Inferior parietal cortex (tissue), 1 donor: ENCODE measurements at regions not wholly inside any gene's neighbourhood (a gene's known extent, or its start where the extent isn't known, plus 50 kb on each side); places are given as distances from the start of the nearest gene placed in this dataset.
"Not testable (repeated sequence)": the region's sequence is repeated elsewhere in the genome, so short reads cannot be mapped to it uniquely, and the experiment has no call there.

Experiments
- DNase-seq: peaks from one replicate; pipeline ENCODE4 v3.0.0-alpha.2; 2016; ENCODE audit errors: extremely low spot score

DNA sequence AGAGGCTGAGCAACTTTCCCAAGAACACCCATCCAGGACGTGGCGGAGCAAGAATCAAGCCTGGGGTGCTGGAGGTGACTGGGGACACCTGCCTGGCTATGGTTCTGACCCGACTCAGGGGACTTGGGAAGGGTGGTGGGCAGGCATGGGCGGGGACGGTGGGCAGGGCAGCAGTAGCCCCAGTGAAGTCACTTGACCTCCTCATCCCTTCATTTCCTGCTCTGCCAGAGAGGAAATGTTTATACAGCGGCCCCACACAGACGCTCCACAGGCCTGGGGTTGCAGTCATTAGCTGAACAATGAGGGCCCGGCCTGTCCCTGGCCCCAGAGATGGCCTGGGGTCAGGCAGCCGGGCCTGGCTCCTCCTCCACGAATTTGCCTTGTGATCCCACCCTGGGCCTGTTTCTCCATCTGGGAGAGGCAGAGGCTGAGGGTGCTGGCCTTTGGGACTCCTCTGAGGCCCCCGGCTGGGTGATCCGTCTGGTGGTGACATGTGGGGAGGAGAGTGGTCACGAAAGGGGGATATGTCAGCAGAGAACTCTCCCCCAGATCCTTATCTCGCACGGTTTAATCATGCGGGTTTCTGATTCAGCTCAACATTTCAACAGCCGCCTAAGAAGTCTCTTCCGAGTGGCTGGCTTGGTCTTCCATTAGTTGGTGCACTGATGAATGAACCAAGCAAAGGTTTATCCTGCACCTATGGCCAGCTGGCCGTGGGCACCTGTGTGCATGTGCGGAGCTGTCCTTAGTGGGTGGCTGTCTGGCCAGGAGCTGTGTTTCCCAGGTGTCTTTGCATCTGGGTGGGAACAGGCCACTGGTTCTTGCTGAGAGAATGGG, 175.9 kb downstream of the IRF8 start:
- DNase-seq, result no peak

GRCh38 chr16:86075488-86075785, 176.5 kb downstream of the IRF8 start:
- no peak for DNase-seq

GRCh38 chr16:86075839-86076440, 177.0 kb downstream of the IRF8 start:
- DNase-seq, result no peak

DNA sequence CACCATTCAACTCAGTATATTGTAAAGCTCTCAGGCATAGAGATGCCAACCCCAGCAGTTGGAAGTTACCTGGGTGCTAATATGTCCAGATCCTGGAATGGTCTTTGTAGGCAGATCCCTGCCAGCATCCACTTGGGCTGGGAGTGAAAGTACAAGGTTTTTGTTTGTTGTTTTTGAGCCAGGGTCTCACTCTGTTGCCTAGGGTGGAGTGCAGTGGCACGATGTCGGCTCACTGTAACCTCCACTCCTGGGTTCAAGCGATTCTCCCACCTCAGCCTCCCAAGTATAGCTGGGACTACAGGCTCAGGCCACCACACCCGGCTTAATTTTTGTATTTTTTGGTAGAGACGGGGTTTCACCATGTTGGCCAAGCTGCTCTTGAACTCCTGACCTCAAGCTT, 177.6 kb downstream of the IRF8 start:
- no peak for DNase-seq

DNA sequence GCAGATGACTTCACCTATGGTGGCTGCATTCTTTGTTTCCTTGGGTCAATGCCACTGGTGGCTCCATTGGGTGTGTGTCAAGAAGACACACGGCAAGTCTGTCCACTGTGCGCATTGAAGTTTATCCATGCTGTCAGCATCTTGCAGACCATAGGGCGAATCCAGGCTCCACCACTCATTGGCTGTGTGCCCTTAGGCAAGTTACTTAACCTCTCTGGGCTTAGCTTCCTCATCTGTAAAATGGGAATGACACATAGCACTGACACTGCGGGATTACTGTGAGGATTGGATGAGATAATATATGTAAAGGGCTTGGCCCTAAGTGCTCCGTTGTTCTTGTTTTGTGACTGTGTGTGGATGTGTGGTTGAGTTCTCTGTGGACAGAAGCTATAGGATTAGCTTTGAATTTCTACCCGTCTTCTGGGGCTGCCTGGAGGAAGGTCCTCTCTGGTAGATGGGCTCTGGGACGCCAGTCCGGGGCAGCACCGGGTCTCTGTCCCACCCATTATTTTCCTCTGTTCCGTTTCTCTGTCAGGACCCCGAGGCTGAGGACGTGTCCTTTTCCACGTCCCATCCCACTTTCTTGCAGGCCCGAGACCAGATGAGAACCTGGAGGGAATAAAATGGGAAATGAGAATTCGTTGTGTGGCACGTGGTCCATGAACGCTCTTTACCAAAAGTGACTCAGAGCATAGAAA, 178.4 kb downstream of the IRF8 start:
- no peak for DNase-seq

DNA sequence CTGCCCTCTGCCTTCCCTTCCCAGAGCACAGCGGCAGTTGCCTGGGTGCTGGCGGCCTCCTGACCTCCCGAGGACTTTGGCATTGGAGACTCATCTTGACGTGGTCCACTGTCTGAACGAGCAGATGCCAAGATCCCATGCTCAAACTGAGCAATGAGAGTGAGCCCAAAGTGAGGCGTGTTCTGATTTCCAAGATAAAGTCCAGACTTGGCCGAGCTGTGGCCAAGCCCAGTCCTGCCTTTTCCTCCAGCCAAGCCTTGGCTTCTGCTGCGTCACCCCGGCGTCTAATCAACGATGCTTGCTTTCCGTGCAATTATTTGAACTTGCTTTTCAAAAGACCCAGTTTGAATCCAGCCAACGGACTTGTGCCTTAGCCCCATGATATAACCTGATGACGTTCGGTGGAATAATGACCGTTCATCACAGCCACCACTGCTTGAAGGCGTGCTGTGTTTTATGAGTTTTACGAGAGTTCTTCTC, 179.2 kb downstream of the IRF8 start:
- no peak for DNase-seq

DNA sequence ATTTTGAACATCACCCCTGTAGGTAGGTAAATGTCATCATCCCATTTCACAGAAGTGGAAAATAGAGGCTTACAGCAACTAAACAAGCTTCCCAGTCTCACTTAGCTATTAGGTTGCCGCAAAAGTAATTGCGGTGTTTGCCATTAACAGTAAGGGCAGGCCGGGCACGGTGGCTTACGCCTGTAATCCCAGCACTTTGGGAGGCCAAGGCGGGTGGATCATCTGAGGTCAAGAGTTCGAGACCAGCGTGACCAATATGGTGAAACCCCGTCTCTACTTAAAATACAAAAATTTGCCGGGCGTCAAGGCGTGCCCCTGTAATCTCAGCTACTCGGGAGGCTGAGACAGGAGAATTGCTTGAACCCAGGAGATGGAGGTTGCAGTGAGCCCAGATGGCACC, 179.7 kb downstream of the IRF8 start:
- not testable (repeated sequence) for DNase-seq

- no peak for DNase-seq
Observed at GRCh38 chr16:86079255-86079885, 180.4 kb downstream of the IRF8 start.

- DNase-seq, result no peak
Observed at GRCh38 chr16:86080131-86080875, 181.3 kb downstream of the IRF8 start.

DNA sequence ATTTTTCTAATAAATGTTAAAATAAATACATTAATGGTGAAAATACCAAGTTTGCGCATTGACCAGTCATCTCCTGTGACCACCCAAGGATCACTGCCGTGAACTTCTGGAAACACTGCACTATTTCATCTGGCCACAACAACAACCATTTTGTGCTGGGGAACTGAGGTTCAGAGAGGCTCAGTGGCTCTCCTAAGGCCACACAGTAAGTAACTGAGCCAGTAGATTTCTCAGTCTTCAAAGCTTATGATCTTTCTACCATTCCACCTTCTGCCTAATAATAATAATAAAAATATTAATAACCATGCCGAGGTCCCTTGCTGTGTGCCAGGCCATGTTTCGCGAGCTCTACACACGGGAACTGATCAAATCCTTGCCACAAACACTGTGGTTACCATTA, 182.0 kb downstream of the IRF8 start:
- no peak for DNase-seq

- no peak for DNase-seq
Observed at GRCh38 chr16:86082418-86083030, 183.6 kb downstream of the IRF8 start.

GRCh38 chr16:86083382-86084002, 184.5 kb downstream of the IRF8 start:
- DNase-seq, result no peak

DNA sequence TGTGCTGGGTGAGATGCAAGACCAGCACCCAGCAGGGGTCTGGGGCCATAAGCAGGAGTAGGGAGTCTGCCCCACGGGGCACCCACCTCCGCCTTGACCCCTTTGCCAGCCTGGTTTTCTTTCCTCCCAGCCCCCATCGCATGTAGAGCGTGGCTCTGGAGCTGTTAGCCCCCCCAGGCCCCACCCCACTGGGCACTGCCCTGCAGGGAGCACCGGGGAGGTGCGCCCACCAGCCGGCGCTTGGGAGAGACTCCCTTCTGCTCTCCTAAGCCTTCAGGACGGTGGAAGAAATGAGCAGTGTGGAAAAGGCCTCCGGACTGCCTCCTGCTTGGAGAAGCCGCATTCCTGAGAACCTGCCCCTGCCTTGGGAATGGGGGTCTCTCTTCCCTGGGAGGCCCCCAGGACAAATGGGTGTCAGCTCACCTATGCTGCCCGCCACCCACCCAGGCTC, 186.2 kb downstream of the IRF8 start:
- no peak for DNase-seq

- no peak for DNase-seq
Observed at GRCh38 chr16:86085795-86086194, 186.8 kb downstream of the IRF8 start.

DNA sequence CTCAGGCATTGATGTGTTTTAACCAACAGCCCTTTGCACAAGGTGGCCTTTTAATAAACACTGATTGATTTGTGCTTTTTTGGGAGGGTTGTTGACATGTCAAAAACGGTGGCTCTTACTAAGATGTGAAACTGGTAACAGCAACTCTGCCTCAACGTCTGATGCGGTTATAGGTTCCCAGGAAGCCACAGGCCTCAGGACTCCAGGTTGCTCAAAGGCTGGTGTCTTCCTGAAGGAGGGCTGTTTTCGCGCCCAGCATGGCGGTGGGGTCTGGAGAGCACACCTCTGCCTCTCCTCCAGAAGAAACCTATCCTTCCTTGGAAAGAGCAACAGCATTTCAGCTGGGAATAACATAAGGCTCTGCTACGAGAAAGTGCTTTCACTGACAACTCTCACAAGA, 187.5 kb downstream of the IRF8 start:
- DNase-seq, result no peak

DNA sequence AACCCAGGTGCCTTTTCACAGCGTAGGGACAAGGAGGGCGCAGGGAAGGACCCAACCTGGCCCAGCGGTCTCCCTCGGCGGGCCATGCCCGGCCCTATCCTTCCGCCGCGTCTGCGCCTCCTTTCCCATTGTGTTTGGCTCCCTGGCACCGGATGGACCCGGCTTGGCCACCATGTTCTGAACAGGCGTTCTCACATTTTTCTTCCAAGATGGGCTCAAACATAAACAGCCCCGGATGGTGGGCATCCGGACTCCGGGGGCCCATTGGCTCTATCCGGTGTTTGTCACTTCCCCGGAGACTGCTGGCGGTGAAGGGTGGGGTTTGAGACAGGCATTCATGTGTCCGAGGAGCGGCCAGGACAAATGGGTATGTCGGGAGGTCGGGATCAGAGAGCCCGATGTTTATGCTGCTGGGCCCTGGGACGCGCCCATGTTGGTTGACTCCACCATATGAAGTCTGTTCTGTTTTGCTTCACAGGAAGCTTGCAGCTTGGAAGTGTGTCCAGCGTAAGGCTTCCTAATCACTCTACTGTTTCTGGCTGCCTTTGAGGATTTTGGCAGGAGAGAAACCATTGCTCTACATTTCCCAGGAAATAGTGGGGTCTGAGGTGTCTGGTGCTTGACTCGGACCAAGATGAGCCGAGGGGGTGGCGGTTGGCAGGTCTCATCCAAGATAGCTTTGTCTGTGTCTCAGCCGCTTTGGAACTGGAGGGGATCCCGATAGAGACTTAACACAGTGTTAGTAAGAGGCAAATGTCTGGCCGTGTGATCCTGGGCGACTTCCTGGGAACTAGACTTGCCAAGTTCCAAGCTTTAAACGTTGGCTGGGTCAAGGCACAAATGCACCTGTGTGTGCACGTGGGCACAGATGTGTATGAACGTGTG, 188.3 kb downstream of the IRF8 start:
- no peak for DNase-seq

DNA sequence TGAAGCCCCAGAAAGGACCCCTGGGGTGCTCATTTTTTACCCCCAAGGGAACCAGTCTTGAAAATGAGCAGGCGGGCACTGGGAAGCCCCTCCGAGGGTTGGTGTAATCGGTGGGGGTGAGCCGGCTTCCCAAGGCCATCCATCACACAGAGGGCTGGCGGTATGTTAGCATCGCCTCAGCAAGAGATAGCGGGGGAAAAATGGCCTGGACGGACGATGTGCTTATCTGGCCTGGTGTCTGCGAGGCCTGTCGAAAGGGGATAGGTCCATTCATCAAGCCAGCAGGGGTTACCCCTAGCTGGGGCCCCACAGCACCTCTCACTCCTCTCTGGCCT, 188.9 kb downstream of the IRF8 start:
- DNase-seq, result no peak

DNA sequence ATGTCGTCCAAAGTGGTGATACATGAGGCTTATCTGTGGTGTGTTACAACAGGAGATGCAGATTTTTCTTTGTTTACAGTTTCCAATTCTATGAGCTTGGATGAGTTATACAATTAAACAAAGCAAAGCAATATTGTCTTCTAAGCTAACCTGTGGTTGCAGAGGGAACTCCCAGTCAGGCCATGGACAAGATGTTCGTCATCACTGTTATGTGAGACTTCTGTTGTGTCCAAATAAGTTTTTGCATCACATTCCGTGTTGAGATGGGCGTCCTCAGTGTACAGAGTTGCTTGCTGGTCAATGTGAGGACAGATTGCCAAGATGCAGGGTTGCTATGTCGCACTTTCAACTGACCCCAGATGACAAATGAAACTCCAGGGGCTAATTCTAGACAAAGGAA, 189.3 kb downstream of the IRF8 start:
- DNase-seq, result no peak

GRCh38 chr16:86088816-86089215, 189.9 kb downstream of the IRF8 start:
- DNase-seq, result no peak

GRCh38 chr16:86089334-86089900, 190.5 kb downstream of the IRF8 start:
- no peak for DNase-seq
